SW480 (cell line): ENCODE measurements at regions not wholly inside any gene's neighbourhood (a gene's known extent, or its start where the extent isn't known, plus 50 kb on each side); places are given as distances from the start of the nearest gene placed in this dataset.
A peak's percentile ranks its signal among the peaks of the same experiment; 100 is the strongest.

Experiments
- DNase-seq: peaks from one replicate; pipeline ENCODE4 v3.0.0-alpha.2; 2016; ENCODE audit warnings: low spot score

DNA sequence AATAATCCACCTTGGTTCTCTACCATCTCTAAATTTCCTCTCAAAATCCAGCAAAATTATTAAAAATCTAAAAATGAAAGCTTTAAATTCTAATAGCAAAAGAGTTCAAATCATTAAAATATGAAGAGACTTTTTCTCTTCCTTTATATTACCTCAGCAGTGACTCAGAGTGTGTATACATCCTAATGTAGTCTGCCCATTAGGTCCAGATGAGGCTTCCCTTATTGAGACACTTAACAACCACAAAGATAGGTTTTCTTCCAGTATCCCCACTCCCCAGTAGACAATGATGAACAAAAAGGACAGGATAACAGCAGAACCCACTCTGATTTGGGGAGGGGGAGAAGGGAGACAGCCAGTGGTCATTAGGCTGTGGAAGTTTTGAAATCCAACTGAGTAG lies 61.5 kb upstream of the DCBLD2 start:
- DNase-seq: peak; percentile 82

DNA sequence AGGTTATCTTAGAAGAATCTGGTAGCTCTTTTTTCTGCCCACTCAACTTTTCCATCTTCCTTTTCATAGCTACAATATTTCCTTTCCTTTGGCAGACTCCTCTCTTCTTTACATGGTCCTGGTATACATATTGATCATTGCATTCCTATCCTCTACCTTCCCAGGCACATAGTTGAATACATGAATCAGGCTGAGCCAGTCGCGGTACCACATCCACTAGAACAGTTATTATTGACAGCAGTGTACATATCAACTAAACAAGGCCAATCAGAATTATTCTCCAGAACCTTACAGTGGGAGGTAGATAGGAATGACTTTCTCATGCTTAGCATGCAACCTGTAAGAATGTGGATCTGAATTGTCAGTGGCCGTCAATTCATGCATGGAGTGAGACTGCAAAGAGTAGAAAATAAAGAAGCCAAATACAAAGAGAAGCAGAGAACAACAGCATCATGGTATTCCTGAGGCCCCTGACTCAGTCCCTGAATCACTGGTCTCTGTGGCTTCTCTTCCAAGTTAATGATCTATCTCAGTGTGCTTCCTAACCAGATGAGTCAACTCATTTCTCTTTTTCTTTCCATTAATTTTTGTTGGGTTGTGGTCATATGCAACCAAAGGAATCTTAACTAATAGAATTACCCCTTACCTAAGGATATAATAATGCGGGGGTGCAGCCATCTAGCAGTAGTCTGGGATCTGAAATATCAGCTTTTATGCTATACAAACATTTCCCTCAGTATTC lies 60.9 kb upstream of the DCBLD2 start:
- DNase-seq: peak; percentile 97

DNA sequence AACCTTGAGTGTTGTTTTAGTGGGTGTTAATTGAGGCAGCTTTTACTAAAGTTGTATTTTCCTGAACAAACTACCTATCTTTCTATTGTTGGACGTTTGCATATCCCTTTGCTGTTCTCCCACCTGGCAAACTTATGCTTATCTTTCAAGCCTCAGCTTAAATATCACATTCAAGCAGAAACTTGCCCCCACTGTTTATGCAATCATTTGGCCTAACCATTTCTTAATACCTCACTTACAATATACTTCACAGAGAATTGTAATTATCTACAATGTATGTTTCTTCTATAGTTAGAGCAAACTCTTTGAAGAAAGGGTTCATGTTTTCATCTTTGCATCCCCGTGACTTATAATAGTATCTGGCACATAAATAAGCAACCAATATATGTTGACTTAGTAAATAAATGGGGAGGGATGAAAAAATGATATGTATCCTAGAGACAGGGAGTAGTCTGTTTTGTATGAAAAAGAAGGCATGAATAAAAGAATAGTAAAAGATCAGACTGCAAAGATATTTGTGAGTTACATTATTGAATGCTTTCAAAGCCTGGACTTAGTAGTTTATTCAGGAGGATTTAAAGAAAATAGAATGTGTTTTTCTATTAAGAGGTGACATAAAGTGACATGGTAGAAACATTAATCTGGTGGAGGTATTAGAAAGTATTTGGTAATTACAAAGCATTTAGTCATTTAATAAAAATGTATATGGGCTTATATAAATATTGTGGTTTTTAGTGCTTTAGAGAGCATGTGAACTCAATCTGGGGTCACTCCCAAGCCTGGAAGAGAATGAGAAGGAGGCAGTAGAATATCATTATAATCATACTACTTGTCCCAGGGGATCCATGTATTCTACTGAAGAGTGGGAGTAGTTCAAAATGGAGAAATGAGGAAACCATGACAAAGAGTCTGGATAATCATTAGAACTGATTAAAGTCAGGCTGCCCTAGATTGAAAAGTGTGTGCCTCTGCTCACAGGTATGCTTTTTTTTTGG lies 60.0 kb upstream of the DCBLD2 start:
- peak; percentile 62 for DNase-seq

DNA sequence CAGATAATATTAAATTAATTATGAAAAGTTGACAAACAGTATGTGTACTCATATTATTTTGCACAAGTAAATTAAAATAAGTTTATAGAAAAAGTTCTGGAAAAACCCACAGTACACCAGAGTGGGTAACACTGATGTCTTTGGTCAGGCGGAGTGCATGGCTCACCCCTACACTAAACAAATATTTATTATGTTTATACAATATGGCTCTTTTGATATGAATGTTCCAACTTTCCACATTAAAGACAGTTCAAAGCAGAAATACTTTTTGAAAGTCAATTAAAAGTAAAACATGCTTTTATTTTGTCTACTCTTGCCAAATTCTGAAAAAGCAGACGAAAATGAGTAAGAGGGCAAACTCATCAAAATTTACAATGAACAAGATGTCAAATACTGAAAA lies 56.2 kb upstream of the DCBLD2 start:
- no peak for DNase-seq

DNA sequence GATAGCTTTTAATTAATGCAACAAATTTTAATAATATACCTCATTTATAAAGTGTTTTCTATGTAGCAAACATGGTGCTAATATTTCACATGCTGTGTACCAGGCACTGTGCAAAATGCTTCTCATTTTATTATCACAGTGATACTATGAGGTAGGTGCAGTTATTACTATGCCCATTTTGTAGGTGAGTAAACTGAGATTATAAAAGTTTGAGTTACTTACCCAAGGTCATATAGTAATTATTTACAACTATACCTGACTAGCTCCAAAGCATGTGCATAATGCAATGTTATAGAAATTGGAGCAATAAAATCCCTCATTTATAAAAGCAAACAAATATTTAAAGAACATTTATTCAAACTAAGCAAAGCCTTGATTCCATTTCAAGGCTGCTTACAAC lies 54.5 kb upstream of the DCBLD2 start:
- DNase-seq: no peak

DNA sequence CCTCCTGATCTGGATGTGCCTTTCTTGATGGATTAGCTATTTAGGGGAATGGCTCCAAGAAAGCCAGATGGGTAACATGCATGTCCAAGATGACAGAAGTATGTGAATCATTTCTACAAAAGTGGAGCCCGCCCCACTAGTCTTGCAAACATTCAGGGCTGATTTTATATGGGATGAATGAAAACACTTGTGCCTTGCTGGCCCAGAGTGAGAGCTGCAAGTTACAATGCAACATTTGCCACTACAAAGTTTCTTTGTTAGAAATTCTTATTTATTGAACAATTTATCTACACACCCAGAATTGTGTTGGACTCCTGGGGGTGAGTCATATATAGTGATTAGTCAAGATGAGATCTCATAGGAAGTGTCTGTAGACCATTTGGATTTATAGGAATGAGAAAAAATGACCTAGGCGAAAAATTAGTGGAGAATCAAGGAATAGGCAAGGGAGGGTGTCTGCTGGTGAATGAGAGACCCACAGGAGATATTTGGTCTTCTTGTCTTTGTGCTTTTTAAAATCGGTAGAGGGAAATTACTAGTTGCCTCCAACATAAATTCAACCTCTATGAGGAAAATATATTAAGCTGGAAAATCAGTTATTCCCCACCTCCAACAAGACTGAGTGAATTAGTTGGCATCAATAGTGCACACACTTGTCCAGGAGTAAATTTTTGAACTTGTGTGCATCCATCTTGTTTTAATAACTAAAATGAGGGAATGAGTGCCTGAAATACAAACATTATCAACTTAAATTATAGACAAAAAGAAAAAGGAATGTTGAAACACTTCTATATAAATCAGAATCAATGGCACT lies 53.5 kb upstream of the DCBLD2 start:
- DNase-seq: no peak

DNA sequence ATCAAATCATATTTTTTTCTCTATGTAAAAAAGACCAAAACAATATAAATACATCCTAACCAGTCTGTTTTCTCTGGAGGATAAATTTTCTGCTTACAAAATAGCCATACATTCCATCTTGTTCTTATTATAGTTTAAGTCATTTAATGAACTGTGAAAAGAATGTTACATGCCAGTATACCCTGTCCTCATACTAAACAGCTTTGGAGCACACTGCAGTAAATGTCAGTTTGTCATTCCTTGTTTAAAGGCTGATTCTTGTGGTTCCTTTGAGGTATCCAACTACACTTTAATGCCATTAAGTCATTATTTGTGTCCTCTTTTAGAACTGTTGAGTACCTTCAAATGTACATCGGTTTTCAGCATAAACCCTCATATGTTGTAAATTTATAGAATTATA lies 52.7 kb upstream of the DCBLD2 start:
- DNase-seq: no peak

DNA sequence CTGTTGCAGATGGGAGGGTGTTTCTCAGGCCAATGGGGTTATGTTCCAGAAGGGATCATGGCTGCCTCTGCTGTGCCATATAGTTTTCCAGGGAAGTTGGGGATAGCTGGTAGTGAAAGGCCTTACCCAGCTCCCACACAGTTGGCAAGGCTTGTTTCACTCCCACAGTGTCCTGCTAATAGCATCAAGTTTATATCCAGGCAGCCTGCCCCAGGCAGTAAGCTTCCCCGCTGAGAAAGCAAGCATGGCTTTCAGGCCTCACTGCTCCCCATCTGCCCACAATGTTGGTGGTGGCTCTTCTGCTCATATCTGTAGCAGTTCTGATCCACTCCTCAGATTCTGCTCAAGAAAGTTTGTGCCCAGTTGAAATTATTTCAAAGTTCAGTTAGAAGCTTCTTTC lies 50.9 kb upstream of the DCBLD2 start:
- no peak for DNase-seq
